ENCODE measurements at regions not wholly inside any gene's neighbourhood (a gene's known extent, or its start where the extent isn't known, plus 50 kb on each side); places are given as distances from the start of the nearest gene placed in this dataset.

DNA sequence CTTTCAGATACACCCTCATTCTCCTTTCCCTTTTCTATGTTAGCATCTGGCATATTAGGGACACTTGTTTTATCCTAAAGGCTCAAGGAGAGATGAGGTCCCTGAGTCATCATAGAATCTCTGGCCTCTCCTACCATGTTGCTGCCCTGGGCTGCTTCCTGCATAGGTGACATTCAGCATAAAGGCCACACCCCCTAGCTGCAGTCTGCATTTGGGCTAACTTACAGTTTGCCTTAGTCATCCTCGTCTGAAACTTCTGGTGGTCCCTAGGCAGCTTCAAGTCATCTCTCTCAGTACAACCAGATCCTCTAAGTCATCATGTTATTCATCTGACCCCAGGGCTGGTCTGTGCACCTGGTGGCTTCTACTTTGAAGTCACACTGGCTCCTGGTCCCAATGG is 982.7 kb upstream of the NR2F2 start:
- no peak for DNase-seq
- intact Hi-C loops (cut with DNase I; ENCODE audit: low total_unique reads): no loop called here
- Histone ChIP-seq H3K9me3 (no peaks in the 10 kb centered on the region), H3K27me3 (no peaks in the 10 kb centered on the region), H3K4me1 (no peaks in the 10 kb centered on the region), H3K27ac (no peak overlapping the region), H3K4me3 (no peak overlapping the region), H3K36me3 (no peaks in the 10 kb centered on the region)
- TF ChIP-seq, protein P1, sequence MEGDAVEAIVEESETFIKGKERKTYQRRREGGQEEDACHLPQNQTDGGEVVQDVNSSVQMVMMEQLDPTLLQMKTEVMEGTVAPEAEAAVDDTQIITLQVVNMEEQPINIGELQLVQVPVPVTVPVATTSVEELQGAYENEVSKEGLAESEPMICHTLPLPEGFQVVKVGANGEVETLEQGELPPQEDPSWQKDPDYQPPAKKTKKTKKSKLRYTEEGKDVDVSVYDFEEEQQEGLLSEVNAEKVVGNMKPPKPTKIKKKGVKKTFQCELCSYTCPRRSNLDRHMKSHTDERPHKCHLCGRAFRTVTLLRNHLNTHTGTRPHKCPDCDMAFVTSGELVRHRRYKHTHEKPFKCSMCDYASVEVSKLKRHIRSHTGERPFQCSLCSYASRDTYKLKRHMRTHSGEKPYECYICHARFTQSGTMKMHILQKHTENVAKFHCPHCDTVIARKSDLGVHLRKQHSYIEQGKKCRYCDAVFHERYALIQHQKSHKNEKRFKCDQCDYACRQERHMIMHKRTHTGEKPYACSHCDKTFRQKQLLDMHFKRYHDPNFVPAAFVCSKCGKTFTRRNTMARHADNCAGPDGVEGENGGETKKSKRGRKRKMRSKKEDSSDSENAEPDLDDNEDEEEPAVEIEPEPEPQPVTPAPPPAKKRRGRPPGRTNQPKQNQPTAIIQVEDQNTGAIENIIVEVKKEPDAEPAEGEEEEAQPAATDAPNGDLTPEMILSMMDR (IDR thresholded peaks at IDR 0.05): no peak

DNA sequence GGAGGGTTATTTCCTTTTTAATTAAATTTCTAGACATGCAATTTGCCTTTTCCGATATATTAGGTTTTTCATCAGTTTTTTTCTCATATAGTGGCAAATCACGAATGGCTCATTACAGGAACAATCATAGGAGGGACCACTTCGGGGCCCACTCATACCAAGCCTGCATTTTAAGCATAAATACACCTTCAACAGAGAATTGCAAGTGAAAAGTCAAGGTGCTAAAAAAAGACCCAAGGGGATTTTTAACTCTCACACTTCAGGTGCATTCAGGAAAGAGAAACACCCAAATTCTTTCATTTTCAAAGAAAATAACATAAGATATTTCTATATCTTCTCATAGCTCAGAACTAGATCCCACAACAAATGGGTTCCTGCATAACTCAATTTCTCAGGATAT is 979.6 kb upstream of the NR2F2 start:
- no peak overlapping the region for H3K4me3 ChIP-seq
- H3K36me3 ChIP-seq: no peaks in the 10 kb centered on the region
- no peak for DNase-seq
- intact Hi-C loops (cut with DNase I; ENCODE audit: low total_unique reads): no loop called here
- H3K4me1 ChIP-seq: no peaks in the 10 kb centered on the region
- TF ChIP-seq, protein P1 (IDR thresholded peaks at IDR 0.05): no peak
- H3K27me3 ChIP-seq: no peaks in the 10 kb centered on the region
- no peaks in the 10 kb centered on the region for H3K9me3 ChIP-seq
- H3K27ac ChIP-seq: no peak overlapping the region

DNA sequence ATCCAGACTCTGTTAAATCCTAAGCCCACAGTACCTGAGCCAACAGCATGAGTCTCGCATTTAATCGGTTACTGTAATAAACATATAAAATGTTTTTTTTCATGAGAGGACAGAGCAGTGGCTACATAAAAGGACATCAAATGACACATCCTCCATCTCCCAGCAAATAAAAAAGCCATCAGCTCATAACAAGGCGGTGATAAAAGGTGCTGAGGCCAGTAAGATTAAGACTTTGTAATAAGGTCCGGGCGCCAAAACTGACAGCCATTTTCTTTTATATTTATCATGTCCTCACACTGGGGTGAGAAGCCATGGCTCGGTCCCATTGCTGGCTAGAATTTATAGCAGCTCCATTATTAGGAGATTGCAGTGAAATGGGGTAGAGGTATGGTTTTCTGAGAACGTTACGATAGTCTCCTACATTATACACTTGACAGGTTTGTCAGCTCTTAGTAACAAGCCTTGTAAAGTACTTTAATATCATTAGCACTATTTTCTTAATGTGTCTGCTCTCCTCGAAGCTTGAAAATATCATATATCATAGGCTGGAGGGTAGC is 977.8 kb upstream of the NR2F2 start:
- Histone ChIP-seq H3K27me3 (no peaks in the 10 kb centered on the region), H3K27ac (no peak overlapping the region), H3K36me3 (no peaks in the 10 kb centered on the region), H3K4me3 (no peak overlapping the region), H3K9me3 (no peaks in the 10 kb centered on the region), H3K4me1 (no peaks in the 10 kb centered on the region)
- intact Hi-C loops (cut with DNase I; ENCODE audit: low total_unique reads): no loop called here
- no peak for DNase-seq
- TF ChIP-seq, protein P1 (IDR thresholded peaks at IDR 0.05): no peak

DNA sequence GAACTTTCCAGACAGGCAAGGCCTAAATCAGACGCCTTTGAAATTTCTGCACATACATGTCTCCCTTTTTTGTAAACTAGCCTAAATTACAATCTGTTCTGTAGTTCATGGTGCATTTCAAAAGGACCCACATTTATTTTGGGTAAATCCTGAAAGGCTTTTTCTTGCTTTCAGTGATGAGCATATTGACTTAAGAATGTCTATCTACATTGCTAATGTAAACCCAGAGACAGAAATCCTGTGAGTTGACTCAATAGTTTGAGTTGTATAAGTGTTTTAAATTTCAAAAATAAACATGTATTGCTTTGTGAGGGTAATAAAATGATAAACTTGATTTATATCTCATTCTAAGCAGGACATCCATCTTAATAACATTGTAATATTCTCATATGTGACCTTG is 977.0 kb upstream of the NR2F2 start:
- intact Hi-C loops (cut with DNase I; ENCODE audit: low total_unique reads): no loop called here

DNA sequence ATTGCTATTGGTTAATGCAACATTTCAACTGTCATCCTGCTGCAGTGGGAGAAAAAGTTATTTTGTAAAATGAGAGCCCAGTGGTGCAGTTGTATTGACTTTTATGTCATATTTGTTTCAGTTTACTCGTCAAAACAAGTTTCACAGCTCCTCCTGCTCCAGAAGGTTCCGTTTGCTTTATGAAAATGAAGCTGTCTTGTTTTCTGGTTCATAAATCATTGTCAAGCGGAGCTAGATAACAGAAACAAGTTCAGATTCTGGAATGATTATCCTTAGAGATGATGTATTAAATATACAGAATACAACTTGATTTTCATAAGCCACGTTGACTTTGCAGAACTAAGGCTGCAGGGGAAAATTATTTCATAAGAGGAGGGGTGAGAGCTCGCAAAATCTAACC is 970.5 kb upstream of the NR2F2 start:
- Histone ChIP-seq H3K27me3 (no peaks in the 10 kb centered on the region), H3K4me3 (no peak overlapping the region), H3K4me1 (no peaks in the 10 kb centered on the region), H3K36me3 (no peaks in the 10 kb centered on the region), H3K9me3 (no peaks in the 10 kb centered on the region), H3K27ac (no peak overlapping the region)
- TF ChIP-seq, protein P1 (IDR thresholded peaks at IDR 0.05): no peak
- no peak for DNase-seq
- intact Hi-C loops (cut with DNase I; ENCODE audit: low total_unique reads): no loop called here

More for the DNA sequence above, 977.0 kb upstream of the NR2F2 start:
- TF ChIP-seq, protein P1 (IDR thresholded peaks at IDR 0.05): no peak
- H3K36me3 ChIP-seq: no peaks in the 10 kb centered on the region
- no peaks in the 10 kb centered on the region for H3K9me3 ChIP-seq
- no peak for DNase-seq
- no peaks in the 10 kb centered on the region for H3K27me3 ChIP-seq
- H3K27ac ChIP-seq: no peak overlapping the region
- H3K4me1 ChIP-seq: no peaks in the 10 kb centered on the region
- H3K4me3 ChIP-seq: no peak overlapping the region

GRCh38 chr15:95362306-95362705 is 968.2 kb upstream of the NR2F2 start:
- intact Hi-C loops (cut with DNase I; ENCODE audit: low total_unique reads): no loop called here
- no peaks in the 10 kb centered on the region for H3K9me3 ChIP-seq
- H3K27ac ChIP-seq: no peak overlapping the region
- no peak for DNase-seq
- H3K27me3 ChIP-seq: no peaks in the 10 kb centered on the region
- H3K4me1 ChIP-seq: no peaks in the 10 kb centered on the region
- no peak overlapping the region for H3K4me3 ChIP-seq
- TF ChIP-seq, protein P1 (IDR thresholded peaks at IDR 0.05): no peak
- no peaks in the 10 kb centered on the region for H3K36me3 ChIP-seq
